ENCODE measurements at regions not wholly inside any gene's neighbourhood (a gene's known extent, or its start where the extent isn't known, plus 50 kb on each side); places are given as distances from the start of the nearest gene placed in this dataset.

DNA sequence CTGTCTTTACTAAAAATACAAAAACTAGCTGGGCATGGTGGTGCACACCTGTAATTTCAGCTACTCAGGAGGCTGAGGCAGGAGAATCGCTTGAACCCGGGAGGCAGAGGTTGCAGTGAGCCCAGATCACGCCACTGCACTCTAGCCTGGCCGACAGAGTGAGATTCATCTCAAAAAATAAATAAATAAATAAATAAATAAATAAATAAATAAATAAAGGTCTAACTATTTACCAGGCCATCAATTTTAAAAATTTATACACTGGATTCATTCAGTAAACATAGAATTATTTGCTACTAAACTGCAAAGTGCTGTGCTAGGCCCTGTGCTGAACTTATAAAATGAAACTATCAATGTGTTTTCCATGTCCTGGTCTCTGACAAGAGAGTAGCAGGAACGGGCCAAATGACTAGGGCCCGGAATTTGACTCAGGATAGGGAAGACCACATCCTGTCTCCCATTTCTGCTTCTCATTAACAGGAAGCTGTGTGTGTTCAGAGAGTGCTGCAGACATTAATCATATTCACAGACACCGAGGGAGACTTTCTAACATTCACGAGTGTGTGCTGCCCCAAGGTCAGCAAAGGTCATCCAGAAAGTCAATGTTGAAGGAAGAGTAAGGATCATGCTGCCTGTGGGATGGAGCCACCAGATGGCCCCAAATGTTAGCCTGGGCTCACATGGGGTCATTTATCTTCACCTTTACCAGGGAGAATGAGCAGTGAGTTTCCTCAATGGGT is 95.8 kb downstream of the SPP2 start (continued):
- TF ChIP-seq, protein P1, sequence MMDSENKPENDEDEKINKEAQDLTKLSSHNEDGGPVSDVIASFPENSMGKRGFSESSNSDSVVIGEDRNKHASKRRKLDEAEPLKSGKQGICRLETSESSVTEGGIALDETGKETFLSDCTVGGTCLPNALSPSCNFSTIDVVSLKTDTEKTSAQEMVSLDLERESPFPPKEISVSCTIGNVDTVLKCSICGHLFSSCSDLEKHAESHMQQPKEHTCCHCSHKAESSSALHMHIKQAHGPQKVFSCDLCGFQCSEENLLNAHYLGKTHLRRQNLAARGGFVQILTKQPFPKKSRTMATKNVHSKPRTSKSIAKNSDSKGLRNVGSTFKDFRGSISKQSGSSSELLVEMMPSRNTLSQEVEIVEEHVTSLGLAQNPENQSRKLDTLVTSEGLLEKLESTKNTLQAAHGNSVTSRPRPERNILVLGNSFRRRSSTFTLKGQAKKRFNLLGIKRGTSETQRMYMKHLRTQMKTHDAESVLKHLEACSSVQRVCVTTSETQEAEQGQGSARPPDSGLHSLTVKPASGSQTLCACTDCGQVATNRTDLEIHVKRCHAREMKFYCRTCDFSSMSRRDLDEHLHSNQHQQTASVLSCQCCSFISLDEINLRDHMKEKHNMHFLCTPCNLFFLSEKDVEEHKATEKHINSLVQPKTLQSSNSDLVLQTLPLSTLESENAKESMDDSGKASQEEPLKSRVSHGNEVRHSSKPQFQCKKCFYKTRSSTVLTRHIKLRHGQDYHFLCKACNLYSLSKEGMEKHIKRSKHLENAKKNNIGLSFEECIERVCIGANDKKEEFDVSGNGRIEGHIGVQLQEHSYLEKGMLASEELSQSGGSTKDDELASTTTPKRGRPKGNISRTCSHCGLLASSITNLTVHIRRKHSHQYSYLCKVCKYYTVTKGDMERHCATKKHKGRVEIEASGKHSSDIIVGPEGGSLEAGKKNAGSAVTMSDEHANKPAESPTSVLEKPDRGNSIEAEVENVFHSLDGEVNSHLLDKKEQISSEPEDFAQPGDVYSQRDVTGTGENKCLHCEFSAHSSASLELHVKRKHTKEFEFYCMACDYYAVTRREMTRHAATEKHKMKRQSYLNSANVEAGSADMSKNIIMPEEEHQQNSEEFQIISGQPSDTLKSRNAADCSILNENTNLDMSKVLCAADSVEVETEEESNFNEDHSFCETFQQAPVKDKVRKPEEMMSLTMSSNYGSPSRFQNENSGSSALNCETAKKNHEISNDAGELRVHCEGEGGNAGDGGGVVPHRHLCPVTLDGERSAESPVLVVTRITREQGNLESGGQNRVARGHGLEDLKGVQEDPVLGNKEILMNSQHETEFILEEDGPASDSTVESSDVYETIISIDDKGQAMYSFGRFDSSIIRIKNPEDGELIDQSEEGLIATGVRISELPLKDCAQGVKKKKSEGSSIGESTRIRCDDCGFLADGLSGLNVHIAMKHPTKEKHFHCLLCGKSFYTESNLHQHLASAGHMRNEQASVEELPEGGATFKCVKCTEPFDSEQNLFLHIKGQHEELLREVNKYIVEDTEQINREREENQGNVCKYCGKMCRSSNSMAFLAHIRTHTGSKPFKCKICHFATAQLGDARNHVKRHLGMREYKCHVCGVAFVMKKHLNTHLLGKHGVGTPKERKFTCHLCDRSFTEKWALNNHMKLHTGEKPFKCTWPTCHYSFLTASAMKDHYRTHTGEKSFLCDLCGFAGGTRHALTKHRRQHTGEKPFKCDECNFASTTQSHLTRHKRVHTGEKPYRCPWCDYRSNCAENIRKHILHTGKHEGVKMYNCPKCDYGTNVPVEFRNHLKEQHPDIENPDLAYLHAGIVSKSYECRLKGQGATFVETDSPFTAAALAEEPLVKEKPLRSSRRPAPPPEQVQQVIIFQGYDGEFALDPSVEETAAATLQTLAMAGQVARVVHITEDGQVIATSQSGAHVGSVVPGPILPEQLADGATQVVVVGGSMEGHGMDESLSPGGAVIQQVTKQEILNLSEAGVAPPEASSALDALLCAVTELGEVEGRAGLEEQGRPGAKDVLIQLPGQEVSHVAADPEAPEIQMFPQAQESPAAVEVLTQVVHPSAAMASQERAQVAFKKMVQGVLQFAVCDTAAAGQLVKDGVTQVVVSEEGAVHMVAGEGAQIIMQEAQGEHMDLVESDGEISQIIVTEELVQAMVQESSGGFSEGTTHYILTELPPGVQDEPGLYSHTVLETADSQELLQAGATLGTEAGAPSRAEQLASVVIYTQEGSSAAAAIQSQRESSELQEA (CRISPR knock-in tag; IDR thresholded peaks at IDR 0.05; ENCODE audit: not compliant biosample characterization), result no peak
- no peak for TF ChIP-seq ZNF800 (CRISPR knock-in tag; IDR thresholded peaks at IDR 0.05)
- no peak for TF ChIP-seq MZF1 (CRISPR knock-in tag; IDR thresholded peaks at IDR 0.05; ENCODE audit: borderline replicate concordance)
- TF ChIP-seq ZNF44 (CRISPR knock-in tag; IDR thresholded peaks at IDR 0.05), result no peak
- no peak for TF ChIP-seq ZNF546 (CRISPR knock-in tag; conservative IDR thresholded peaks at IDR 0.05)
- no peak for TF ChIP-seq ZNF607 (CRISPR knock-in tag; IDR thresholded peaks at IDR 0.05; ENCODE audit: borderline replicate concordance)

Measured in HepG2 (cell line).